K562 (cell line): ENCODE measurements at regions not wholly inside any gene's neighbourhood (a gene's known extent, or its start where the extent isn't known, plus 50 kb on each side); places are given as distances from the start of the nearest gene placed in this dataset.

ENCODE experiments used
- ATAC-seq: fragments of 200-7000 bp; cut with Tn5 transposase; 3 replicates; pipeline ENCODE4 v1.9.1; 2020; ENCODE audit warnings: moderate library complexity
- BruUV-seq: library from RNA; stranded (reverse); fragments of 400-500 nt; replicated peaks from 2 replicates; lab custom pipeline; 2021; lab: Mats Ljungman, UMichigan
- CTCF ChIA-PET: fragments of 300-600 bp; formaldehyde crosslinking; extraction: SDS; loops from one replicate; lab custom pipeline; 2021; ENCODE audit warnings: low intra/inter-chr PET ratio; lab: Yijun Ruan, JAX
- POLR2A ChIA-PET: fragments of 300-600, 350-650 bp; sonication (Branson Sonifier 250); formaldehyde crosslinking; extraction: SDS; loops from one replicate; lab custom pipeline; 2021; ENCODE audit warnings: antibody characterized with exemption, inconsistent platforms; lab: Yijun Ruan, JAX
- DNase-seq, 4 experiments: peaks; one replicate each; pipeline versions ENCODE4 v3.0.0 to v3.0.0-alpha.2; 2011 to 2018; ENCODE audit warnings: low spot score in 3 of 4, mixed read lengths in 3 of 4; ENCODE audit errors: extremely low read depth in 1 of 4
- FAIRE-seq: peaks from 2 replicates; lab custom pipeline; 2011; peaks lifted over from hg19 to GRCh38; lab: Jason Lieb, UNC
- H2AFZ ChIP-seq: 2 replicates; pipeline ENCODE4 v1.6.0; 2011; ENCODE audit warnings: low read depth, low read length, control low read depth, inconsistent platforms
- H3K27ac ChIP-seq: fragments of 200-600 bp; 3 replicates; pipeline ENCODE4 v1.8.0; 2011; ENCODE audit warnings: low read depth, mild to moderate bottlenecking, control low read depth, inconsistent platforms, low read length, moderate library complexity, mixed read lengths; ENCODE audit errors: extremely low read depth
- H3K27me3 ChIP-seq, 2 experiments: fragments of 300-600 bp in 1 of 2; 2 replicates in 1 of 2; 3 replicates in 1 of 2; pipeline versions ENCODE4 v1.6.0 to v1.8.0; 2011; ENCODE audit warnings: inconsistent platforms in 2 of 2, low read length in 2 of 2, mild to moderate bottlenecking in 1 of 2, mixed read lengths in 1 of 2, moderate library complexity in 1 of 2; ENCODE audit not compliant: control insufficient read depth in 2 of 2, insufficient read depth in 2 of 2
- H3K36me3 ChIP-seq: fragments of 300-600 bp; 3 replicates; pipeline ENCODE4 v1.8.0; 2011; ENCODE audit warnings: mild to moderate bottlenecking, low read length, inconsistent platforms; ENCODE audit not compliant: control insufficient read depth, insufficient read depth
- H3K4me1 ChIP-seq, 2 experiments: fragments of 200-600 bp in 1 of 2; replicated peaks in 1 of 2; 2 replicates in 1 of 2; 3 replicates in 1 of 2; pipeline versions ENCODE4 v1.5.1 to v1.8.0; 2011; ENCODE audit warnings: inconsistent platforms in 2 of 2, low read length in 2 of 2, mild to moderate bottlenecking in 1 of 2, mixed read lengths in 1 of 2, moderate library complexity in 1 of 2; ENCODE audit not compliant: control insufficient read depth in 2 of 2, insufficient read depth in 2 of 2
- H3K4me2 ChIP-seq: 2 replicates; pipeline ENCODE4 v1.6.1; 2011; ENCODE audit warnings: low read length, control low read depth, inconsistent platforms, mixed read lengths; ENCODE audit not compliant: insufficient read depth
- H3K4me3 ChIP-seq: fragments of 200-600 bp; sonication (generic), shearing (Covaris generic); 2 replicates; pipeline ENCODE4 v1.5.1; 2016; ENCODE audit warnings: control low read depth, inconsistent platforms
- H3K79me2 ChIP-seq: fragments of 200-600 bp; 3 replicates; pipeline ENCODE4 v1.8.0; 2011; ENCODE audit warnings: low read length, inconsistent platforms; ENCODE audit not compliant: control insufficient read depth, insufficient read depth
- H3K9ac ChIP-seq, 2 experiments: 2 replicates each; pipeline versions ENCODE4 v1.6.0 to v1.6.1; 2011; ENCODE audit warnings: low read depth in 2 of 2, low read length in 2 of 2, control low read depth in 1 of 2, inconsistent platforms in 1 of 2, mild to moderate bottlenecking in 1 of 2, mixed read lengths in 1 of 2; ENCODE audit not compliant: insufficient read depth in 1 of 2
- H3K9me1 ChIP-seq: one replicate; pipeline ENCODE4 v1.6.0; 2011; ENCODE audit warnings: inconsistent platforms, mild to moderate bottlenecking, low read length, moderate library complexity; ENCODE audit not compliant: control insufficient read depth, insufficient read depth
- H3K9me3 ChIP-seq: replicated peaks from 2 replicates; pipeline ENCODE4 v1.5.1; 2011; ENCODE audit warnings: low read depth, low read length, inconsistent platforms; ENCODE audit not compliant: control insufficient read depth, insufficient read depth
- H4K20me1 ChIP-seq: replicated peaks from 2 replicates; pipeline ENCODE4 v1.6.1; 2011; ENCODE audit warnings: low read length, inconsistent platforms, mixed read lengths; ENCODE audit not compliant: control insufficient read depth, insufficient read depth
- AFF1 ChIP-seq, 2 experiments: fragments of 450-650 bp; IDR thresholded peaks; 2 replicates each; pipeline ENCODE4 v1.6.1; 2018; ENCODE audit warnings: mild to moderate bottlenecking in 2 of 2, low read depth in 1 of 2; ENCODE audit not compliant: partially characterized antibody in 2 of 2
- FOSL1 ChIP-seq: fragments of 200-800 bp; sonication (Bioruptor generic); conservative IDR thresholded peaks from 2 replicates; pipeline ENCODE4 v1.6.1; 2016; ENCODE audit warnings: missing genetic modification characterization, missing compliant biosample characterization
- KDM4B ChIP-seq, 2 experiments: fragments of 450-650 bp in 1 of 2; sonication (generic) in 1 of 2; IDR thresholded peaks; 2 replicates each; pipeline ENCODE4 v1.6.1; 2016 to 2017; ENCODE audit warnings: borderline replicate concordance in 2 of 2, antibody characterized with exemption in 1 of 2, low read depth in 1 of 2, mild to moderate bottlenecking in 1 of 2
- MTA3 ChIP-seq: fragments of 450-650 bp; formaldehyde crosslinking; IDR thresholded peaks from 2 replicates; pipeline ENCODE4 v1.6.1; 2017; ENCODE audit warnings: mild to moderate bottlenecking, borderline replicate concordance
- RFX1 ChIP-seq: fragments of 450-650 bp; IDR thresholded peaks from 2 replicates; pipeline ENCODE4 v1.6.1; 2016; ENCODE audit warnings: mild to moderate bottlenecking, moderate library complexity
- SMAD2 ChIP-seq: fragments of 150-350 bp; IDR thresholded peaks from 2 replicates; pipeline ENCODE4 v1.6.1; 2014; ENCODE audit warnings: low read depth, mild to moderate bottlenecking, low read length
- TAF15 ChIP-seq: fragments of 200-400 bp; formaldehyde crosslinking; IDR thresholded peaks from 2 replicates; pipeline ENCODE4 v1.6.1; 2017; ENCODE audit warnings: mild to moderate bottlenecking, low read depth, low read length, moderate library complexity
- TRIM24 ChIP-seq, 2 experiments: fragments of 450-650 bp; IDR thresholded peaks; 2 replicates each; pipeline ENCODE4 v1.6.1; 2016
- WGBS: fragments of 100-300 bp; shearing (Covaris generic); methylation state at CpG from one replicate; pipeline ENCODE4 v1.1.6; 2016; ENCODE audit warnings: low coverage, mixed read lengths; ENCODE audit not compliant: insufficient coverage; ENCODE audit errors: missing lambda C conversion rate; 5-methylcytosine and 5-hydroxymethylcytosine counted together
- in situ Hi-C: fragments of 300-500 bp; cut with MboI; formaldehyde crosslinking; loops from 4 replicates; pipeline ENCODE4 v1.15.0; 2018; ENCODE audit warnings: inconsistent platforms, mixed read lengths
- intact Hi-C: fragments of 100-400 bp; cut with micrococcal nuclease; formaldehyde crosslinking; loops from 2 replicates; pipeline ENCODE4 v1.14.2; 2022

GRCh38 chr21:35179990-35180540 lies 131.0 kb upstream of the RUNX1 start:
- intact Hi-C loops, result no loop called here
- no peak for ATAC-seq
- no TSS peak for BruUV-seq

GRCh38 chr21:35178827-35179226 lies 129.7 kb upstream of the RUNX1 start:
- CTCF ChIA-PET, result no interaction called here

More at GRCh38 chr21:35179990-35180540, 131.0 kb upstream of the RUNX1 start:
- CTCF ChIA-PET, result interaction anchor here (0.6 kb wide), 1 partner anchor 11 kb away, joined by 3 read pairs; no protein-coding TSS in a partner anchor
- TF ChIP-seq FOSL1 (tag) (0 out of 2 replicates have a peak, but pooled peaks have one; percentile 13), KDM4B (IDR thresholded peaks at IDR 0.05; ENCODE audit: borderline replicate concordance in 2 of 2, low read depth in 1 of 2) (no peak)
- no peaks in the 10 kb centered on the region for H3K4me1 ChIP-seq
- H2AFZ ChIP-seq, result no peak overlapping the region
- H3K4me3 ChIP-seq, result no peak overlapping the region
- no peaks in the 10 kb centered on the region for H3K27me3 ChIP-seq
- no peak overlapping the region for H3K9ac ChIP-seq
- H4K20me1 ChIP-seq, result no peaks in the 10 kb centered on the region
- H3K27ac ChIP-seq, result no peak overlapping the region
- WGBS, result 9% methylated on average over 1 of the region's 1 CpG
- H3K79me2 ChIP-seq, result no peaks in the 10 kb centered on the region
- H3K9me3 ChIP-seq, result no peaks in the 10 kb centered on the region
- no peak for DNase-seq
- H3K4me2 ChIP-seq, result no peak overlapping the region
- POLR2A ChIA-PET, result no interaction called here
- no peaks in the 10 kb centered on the region for H3K36me3 ChIP-seq
- no peaks in the 10 kb centered on the region for H3K9me1 ChIP-seq
- FAIRE-seq, result no peak
- in situ Hi-C loops, result no loop called here

More at GRCh38 chr21:35178827-35179226, 129.7 kb upstream of the RUNX1 start:
- H3K9ac ChIP-seq, result no peak overlapping the region
- in situ Hi-C loops, result no loop called here
- DNase-seq (no peak), FAIRE-seq (no peak), ATAC-seq (no peak)
- peak overlapping the region; percentile 43; the same call in 1 of the 2 replicates for H2AFZ ChIP-seq
- no peaks in the 10 kb centered on the region for H3K79me2 ChIP-seq
- no peak overlapping the region for H3K4me2 ChIP-seq
- no peaks in the 10 kb centered on the region for H3K4me1 ChIP-seq
- H3K27me3 ChIP-seq, result no peaks in the 10 kb centered on the region
- H3K4me3 ChIP-seq, result no peak overlapping the region
- POLR2A ChIA-PET, result interaction anchor here (0.6 kb wide), 1 partner anchor 17 kb away, joined by 4 read pairs; no protein-coding TSS in a partner anchor
- no peaks in the 10 kb centered on the region for H3K9me1 ChIP-seq
- no peaks in the 10 kb centered on the region for H3K36me3 ChIP-seq
- H3K27ac ChIP-seq, result no peak overlapping the region
- H3K9me3 ChIP-seq, result no peaks in the 10 kb centered on the region
- no TSS peak for BruUV-seq
- H4K20me1 ChIP-seq, result no peaks in the 10 kb centered on the region
- TF ChIP-seq TAF15, result no peak
- TF ChIP-seq AFF1 (IDR thresholded peaks at IDR 0.05; ENCODE audit: low read depth in 1 of 2, partially characterized antibody in 2 of 2), result no peak
- TF ChIP-seq RFX1, result no peak
- TF ChIP-seq FOSL1 (tag), result peak; percentile 59
- peak in 1 of 2 experiments; percentile 49; a peak in 1 of 4 replicates for TF ChIP-seq TRIM24 (IDR thresholded peaks at IDR 0.05)
- no peak for TF ChIP-seq MTA3
- TF ChIP-seq SMAD2, result no peak
- intact Hi-C loops, result no loop called here
- 10% methylated on average over 1 of the region's 1 CpG for WGBS
